ENCODE measurements at regions not wholly inside any gene's neighbourhood (a gene's known extent, or its start where the extent isn't known, plus 50 kb on each side); places are given as distances from the start of the nearest gene placed in this dataset.
"Not testable (repeated sequence)": the region's sequence is repeated elsewhere in the genome, so short reads cannot be mapped to it uniquely, and the experiment has no call there.

GRCh38 chr1:232137066-232137465 is 492.9 kb downstream of the SIPA1L2 start:
- intact Hi-C loops (cut with DNase I) = no loop called here
- no peak for DNase-seq

GRCh38 chr1:232136136-232136535 is 493.8 kb downstream of the SIPA1L2 start:
- intact Hi-C loops (cut with DNase I) = no loop called here
- DNase-seq = no peak

DNA sequence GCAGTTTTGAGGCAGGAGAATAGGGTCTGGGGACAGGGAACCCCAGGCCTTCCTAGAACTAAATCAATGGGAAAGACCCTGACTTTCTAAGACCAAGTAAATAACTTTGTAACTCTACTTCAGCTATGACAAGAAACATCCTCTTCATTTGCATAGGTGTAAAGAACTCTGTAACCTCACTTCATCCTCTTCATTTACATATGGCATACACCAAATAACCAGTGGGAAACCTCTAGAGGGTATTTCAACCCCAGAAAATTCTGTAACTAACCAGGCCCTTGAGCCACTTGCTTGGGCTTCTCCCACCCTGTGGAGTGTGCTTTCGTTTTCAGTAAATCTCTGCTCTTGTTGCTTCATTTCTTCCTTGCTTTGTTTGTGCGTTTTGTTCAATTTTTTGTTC is 495.6 kb downstream of the SIPA1L2 start:
- intact Hi-C loops (cut with DNase I) = no loop called here

GRCh38 chr1:232132572-232132971 is 497.4 kb downstream of the SIPA1L2 start:
- intact Hi-C loops (cut with DNase I) = no loop called here
- no peak for DNase-seq

More for the DNA sequence above, 495.6 kb downstream of the SIPA1L2 start:
- DNase-seq = no peak

GRCh38 chr1:232131715-232132391 is 498.1 kb downstream of the SIPA1L2 start:
- intact Hi-C loops (cut with DNase I) = no loop called here
- no peak for DNase-seq

- DNase-seq = no peak
- intact Hi-C loops (cut with DNase I) = no loop called here
Measured at GRCh38 chr1:232130815-232131480, 499.0 kb downstream of the SIPA1L2 start.

DNA sequence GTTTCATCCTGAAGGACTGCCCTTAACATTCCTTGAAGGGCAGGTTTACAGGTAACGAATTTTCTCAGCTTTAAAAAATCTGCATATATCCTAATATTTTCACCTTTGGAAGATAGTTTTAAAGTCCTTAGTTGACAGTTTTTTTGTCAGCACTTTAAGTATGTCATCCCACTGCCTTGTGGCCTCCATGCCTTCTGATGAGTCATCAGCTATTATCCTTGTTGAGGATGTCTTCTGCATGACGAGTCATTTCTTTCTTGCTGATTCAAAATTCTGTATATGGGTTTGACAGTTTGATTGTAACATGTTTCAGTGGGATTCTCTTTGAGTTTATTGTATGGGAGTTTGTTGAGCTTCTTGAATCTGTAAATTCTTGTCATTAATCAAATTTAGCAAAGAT is 500.6 kb downstream of the DISC1 start:
- DNase-seq = no peak
- intact Hi-C loops (cut with DNase I) = no loop called here

DNA sequence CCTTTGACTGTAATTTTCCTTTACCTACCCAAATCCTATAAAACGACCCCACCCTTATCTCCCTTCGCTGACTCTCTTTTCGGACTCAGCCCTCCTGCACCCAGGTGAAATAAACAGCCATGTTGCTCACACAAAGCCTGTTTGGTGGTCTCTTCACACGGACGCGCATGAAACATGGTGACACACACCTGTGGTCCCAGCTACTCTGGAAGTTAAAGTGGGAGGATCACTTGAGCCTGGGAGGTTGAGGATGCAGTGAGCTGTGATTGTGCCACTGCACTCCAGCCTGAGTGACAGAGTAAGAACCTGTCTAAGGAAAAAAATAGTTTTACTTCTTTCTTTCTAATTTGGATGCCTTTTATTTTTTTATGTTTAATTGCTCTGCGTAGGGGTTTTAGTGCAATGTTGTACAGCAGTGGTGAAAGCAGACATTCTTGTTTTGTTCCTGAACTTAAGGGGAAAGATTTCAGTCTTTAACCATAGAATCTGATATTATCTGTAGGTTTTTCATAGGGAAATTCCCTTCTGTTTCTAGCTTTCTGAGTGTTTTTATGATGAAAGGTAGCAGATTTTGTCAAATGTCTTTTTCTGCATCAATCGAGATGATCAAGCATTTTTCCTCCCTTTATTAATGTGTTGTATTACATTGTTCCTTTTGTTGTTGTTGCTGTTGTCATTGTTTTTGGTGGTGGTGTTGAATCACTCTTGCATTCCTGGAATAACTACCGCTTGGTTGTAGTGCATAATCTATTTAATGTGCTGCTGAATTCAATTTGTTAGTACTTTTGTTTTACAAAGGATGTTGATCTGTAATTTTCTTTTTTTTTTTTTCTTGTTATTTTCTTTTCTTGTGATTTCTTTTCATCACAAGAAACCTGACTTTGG is 497.4 kb downstream of the DISC1 start:
- no peak for DNase-seq
- intact Hi-C loops (cut with DNase I) = no loop called here

DNA sequence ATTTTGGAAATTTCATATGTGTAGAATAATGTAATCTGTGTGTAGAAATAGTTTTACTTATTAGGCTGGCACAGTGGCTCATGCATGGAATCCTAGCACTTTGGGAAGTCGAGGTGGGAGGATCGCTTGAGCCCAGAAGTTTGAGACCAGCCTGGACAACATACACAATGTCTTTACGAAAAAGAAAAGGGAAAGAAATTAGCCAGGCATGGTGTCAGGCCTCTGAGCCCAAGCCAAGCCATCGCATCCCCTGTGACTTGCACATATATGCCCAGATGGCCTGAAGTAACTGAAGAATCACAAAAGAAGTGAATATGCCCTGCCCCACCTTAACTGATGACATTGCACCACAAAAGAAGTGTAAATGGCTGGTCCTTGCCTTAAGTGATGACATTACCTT is 491.3 kb downstream of the DISC1 start:
- DNase-seq; intact Hi-C loops (cut with DNase I): not testable (repeated sequence)

DNA sequence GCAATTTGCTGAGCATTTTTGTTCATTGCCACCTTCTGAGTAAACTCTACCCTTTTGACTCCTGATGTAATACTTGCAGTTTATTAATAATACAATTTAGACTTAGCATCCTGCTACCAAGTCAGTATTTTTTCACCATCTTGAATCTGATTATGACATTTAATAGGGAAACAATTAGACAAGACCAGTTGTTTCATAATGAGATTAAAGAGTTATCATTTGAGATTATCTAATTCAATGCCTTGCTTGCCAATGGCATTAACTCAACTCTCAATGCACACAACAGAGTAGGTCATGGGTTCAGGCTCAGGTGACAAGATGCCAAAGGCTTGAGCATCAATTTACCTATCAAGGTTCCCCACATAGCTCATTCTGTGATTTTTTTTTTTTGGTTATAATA is 488.4 kb downstream of the DISC1 start:
- intact Hi-C loops (cut with DNase I) = no loop called here
- no peak for DNase-seq

DNA sequence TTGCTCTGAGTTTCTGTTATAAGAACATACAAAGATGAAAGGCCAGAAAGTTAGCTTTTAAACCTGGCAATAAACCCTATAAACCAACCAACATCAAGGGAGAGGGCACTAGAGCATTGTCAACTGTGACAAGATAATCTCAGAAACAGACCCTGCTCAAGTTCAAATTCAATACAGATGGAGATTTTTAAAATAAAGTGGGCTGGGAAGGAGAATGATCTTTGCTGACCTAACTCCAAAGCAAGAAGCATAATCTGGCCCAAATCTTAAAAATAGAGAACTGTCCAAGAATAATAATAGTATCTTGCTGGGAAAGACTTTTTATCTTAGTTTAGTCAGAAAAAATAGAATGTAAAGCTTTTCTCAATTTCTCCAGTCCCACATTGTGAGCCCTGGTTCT is 485.5 kb downstream of the DISC1 start:
- intact Hi-C loops (cut with DNase I) = no loop called here
- no peak for DNase-seq

DNA sequence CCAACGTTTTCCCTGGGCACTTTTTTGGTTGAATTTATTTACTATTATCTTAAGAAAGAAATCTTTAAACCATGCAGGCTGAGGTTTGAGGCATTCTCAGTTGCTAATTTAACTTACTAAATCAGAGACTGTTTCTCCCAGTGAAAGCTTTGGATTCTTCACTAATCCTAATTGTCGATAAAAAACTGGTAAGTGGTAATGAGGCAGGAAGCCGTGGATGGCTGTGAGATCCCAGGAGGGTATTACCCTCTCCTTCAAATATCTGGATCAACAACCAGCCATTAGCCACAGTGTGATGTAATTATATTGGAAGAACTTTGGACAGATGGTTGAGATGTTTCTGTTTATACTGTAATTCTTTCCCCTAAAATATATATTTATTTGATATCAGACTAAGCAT is 485.0 kb downstream of the DISC1 start:
- intact Hi-C loops (cut with DNase I) = no loop called here
- DNase-seq = no peak

GRCh38 chr1:232110281-232111090 is 483.9 kb downstream of the DISC1 start:
- DNase-seq = peak in 1 of 10 donors; percentile 60
- intact Hi-C loops (cut with DNase I) = no loop called here

DNA sequence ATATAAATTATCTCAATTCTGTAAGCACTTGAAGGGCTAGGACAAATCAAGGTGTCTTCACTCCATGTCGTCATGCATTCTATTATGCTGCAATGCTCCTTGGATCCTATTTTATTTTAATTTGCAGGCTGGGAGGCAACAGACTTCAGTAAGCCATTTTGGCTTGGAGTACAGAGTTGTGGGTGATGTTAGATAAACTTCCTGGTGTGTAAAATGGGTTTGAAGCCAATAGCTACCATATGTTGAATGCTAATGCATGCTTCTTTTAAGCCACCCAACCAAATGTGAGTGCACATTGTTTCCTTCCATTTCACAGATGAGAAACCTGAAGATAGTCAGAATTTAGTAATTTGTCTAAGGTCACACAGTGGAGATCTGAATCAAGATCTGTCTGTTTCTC is 482.8 kb downstream of the DISC1 start:
- intact Hi-C loops (cut with DNase I) = no loop called here

DNA sequence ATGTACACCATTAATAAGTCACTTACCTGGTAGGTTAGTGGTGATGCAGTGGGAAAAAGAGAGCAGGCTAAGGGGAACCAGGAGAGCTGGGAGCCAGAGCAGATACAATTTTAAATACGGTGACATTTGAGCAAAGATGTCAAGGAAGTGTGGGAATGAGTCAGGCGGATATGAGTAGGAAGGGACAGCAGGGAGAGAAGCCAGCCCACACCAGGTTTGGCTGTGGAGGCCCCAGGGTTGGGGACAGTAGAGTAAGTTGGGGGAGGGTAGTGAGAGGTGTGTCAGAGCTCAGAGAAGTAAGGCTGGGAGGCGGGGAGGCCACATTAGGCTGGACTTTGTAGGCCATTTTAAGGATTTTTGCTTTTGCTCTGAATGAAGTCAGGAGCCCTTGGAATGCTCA is 482.0 kb downstream of the DISC1 start:
- DNase-seq = no peak
- intact Hi-C loops (cut with DNase I) = no loop called here

More for the DNA sequence above, 482.8 kb downstream of the DISC1 start:
- no peak for DNase-seq

DNA sequence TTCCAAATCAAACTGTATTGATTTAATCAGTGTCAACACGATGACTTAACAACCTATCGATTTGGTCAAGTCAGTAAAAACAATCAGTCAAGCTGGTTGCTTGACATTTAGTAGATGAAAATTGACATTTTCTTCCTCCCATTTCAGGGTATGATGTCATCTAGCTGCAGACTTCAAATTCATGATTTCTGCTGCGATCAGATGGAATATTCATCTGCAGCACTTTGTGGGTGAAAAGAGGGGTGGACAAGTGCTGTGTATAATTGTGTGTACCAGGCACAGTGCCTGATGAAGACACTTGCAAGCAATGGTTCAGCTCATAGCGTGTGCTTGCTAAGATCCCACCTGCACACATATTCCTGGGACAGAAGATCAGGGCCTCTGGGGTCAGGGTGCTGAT is 479.8 kb downstream of the DISC1 start:
- DNase-seq = no peak
- intact Hi-C loops (cut with DNase I) = no loop called here

DNA sequence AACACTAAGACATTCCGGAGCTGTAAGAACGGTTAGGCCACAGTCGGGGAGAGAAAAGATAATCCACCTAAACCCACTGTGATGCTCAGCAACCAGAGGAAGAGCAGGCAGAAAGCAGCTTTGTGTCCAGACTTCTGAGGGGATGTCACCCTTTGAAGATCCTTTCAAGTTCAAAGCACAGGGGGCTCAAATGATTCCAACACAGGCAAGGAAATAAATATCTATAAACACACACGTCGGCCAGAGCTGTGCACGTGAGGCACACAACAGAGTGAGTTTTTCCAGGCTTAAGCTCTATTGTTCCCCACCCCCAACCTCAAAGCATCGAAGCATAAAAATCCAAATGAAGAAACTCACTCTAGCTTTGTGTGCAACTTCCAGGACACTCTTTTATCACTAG is 479.0 kb downstream of the DISC1 start:
- intact Hi-C loops (cut with DNase I) = no loop called here
- no peak for DNase-seq

GRCh38 chr1:232101231-232101630 is 474.6 kb downstream of the DISC1 start:
- intact Hi-C loops (cut with DNase I) = no loop called here
- no peak for DNase-seq

- intact Hi-C loops (cut with DNase I) = no loop called here
- no peak for DNase-seq
Measured at GRCh38 chr1:232096751-232097150, 470.2 kb downstream of the DISC1 start.
